ENCODE measurements at regions not wholly inside any gene's neighbourhood (a gene's known extent, or its start where the extent isn't known, plus 50 kb on each side); places are given as distances from the start of the nearest gene placed in this dataset.

DNA sequence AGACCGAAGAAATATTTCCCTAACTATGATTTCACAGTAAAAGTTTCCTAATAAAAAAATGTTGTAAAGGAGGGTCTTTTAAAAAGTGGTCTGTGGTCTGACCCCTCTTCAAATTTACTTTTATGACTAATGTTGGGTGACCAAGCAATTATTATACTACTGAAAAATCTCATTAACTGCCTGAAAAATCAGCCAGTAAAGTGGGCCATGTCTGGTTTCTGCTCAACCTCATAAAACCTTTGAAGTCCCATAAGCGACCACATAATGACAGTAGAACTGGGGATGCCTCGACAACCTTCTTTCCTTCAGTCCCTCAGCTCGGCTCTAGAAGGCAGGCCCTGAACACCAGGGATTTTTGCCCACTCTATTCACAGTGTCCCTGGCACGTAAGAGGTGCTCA lies 434.3 kb downstream of the EFNB2 start:
- DNase-seq (no peak), ATAC-seq (no peak)
- TF ChIP-seq POLR2A (IDR thresholded peaks at IDR 0.05) (no peak), CTCF (IDR thresholded peaks at IDR 0.05) (no peak)
- no peak overlapping the region for H3K27ac ChIP-seq
- no peak overlapping the region for H3K4me3 ChIP-seq
- intact Hi-C loops (cut with DNase I): no loop called here
- no peaks in the 10 kb centered on the region for H3K4me1 ChIP-seq
- H3K36me3 ChIP-seq: no peaks in the 10 kb centered on the region
- WGBS (ENCODE audit: insufficient coverage, low coverage, low lambda C conversion rate, missing lambda C conversion rate): 39% methylated on average over 5 of the region's 5 CpGs
- no peaks in the 10 kb centered on the region for H3K9me3 ChIP-seq
- no peaks in the 10 kb centered on the region for H3K27me3 ChIP-seq

DNA sequence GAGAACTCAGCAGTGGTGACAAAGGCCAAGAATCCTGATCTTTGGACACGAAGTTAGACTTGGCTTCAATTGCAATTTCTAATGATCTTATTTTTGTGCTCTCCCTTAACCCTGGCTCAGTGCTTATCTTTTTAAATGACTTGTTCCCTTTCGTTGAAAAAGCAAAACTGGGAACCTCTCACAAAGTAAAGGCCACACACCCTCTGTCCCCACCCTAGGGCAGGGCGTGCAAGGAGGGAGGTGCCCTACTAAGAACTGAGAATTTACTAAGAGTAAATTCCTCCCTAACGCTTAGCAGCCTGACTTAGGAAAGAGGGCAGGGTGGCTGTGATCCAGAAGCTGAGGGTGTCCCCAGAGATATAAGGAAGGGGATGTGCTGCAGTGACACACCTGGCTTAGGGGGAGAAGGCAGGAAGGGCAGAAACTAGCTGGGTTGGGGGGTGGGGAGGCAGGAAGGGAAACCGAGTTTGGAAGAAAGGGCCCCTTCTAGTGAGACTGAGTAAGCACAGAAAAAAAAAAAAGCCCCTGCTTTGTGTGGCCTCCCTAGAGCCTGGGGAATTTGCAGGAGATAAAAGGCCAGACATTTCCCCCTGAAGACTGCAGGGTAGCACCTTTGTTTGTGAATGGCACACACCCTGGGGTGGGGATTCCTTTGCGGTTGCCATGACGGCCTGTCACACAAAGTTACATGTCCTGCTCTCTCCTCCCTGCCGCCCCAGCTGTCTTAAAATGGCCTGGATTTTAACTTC lies 435.1 kb downstream of the EFNB2 start:
- intact Hi-C loops (cut with DNase I): no loop called here
- H3K4me1 ChIP-seq: no peaks in the 10 kb centered on the region

GRCh38 chr13:106099765-106100164 lies 435.7 kb downstream of the EFNB2 start:
- WGBS (ENCODE audit: insufficient coverage, low coverage, low lambda C conversion rate, missing lambda C conversion rate): 50% methylated on average over 12 of the region's 13 CpGs
- H3K36me3 ChIP-seq: no peaks in the 10 kb centered on the region
- H3K4me1 ChIP-seq: no peaks in the 10 kb centered on the region
- no peak overlapping the region for H3K4me3 ChIP-seq
- no peak for ATAC-seq
- no peak overlapping the region for H3K27ac ChIP-seq
- no peaks in the 10 kb centered on the region for H3K27me3 ChIP-seq
- DNase-seq: no peak
- no peaks in the 10 kb centered on the region for H3K9me3 ChIP-seq
- TF ChIP-seq POLR2A (IDR thresholded peaks at IDR 0.05) (no peak), CTCF (IDR thresholded peaks at IDR 0.05) (no peak)
- intact Hi-C loops (cut with DNase I): no loop called here

More for the DNA sequence above, 435.1 kb downstream of the EFNB2 start:
- Histone ChIP-seq H3K36me3 (no peaks in the 10 kb centered on the region), H3K27me3 (no peaks in the 10 kb centered on the region), H3K27ac (no peak overlapping the region), H3K4me3 (no peak overlapping the region), H3K9me3 (no peaks in the 10 kb centered on the region)
- no peak for TF ChIP-seq CTCF (IDR thresholded peaks at IDR 0.05)
- no peak for TF ChIP-seq POLR2A (IDR thresholded peaks at IDR 0.05)
- 7% methylated on average over 6 of the region's 8 CpGs for WGBS (ENCODE audit: insufficient coverage, low coverage, low lambda C conversion rate, missing lambda C conversion rate)
- no peak for DNase-seq
- ATAC-seq: no peak

- no peak for DNase-seq
- intact Hi-C loops (cut with DNase I): no loop called here
- no peak for ATAC-seq
- Histone ChIP-seq H3K4me3 (no peak overlapping the region), H3K4me1 (no peaks in the 10 kb centered on the region), H3K36me3 (no peaks in the 10 kb centered on the region), H3K27ac (no peak overlapping the region), H3K9me3 (no peaks in the 10 kb centered on the region), H3K27me3 (no peaks in the 10 kb centered on the region)
- no peak for TF ChIP-seq CTCF (IDR thresholded peaks at IDR 0.05)
- no peak for TF ChIP-seq POLR2A (IDR thresholded peaks at IDR 0.05)
- 92% methylated on average over 3 of the region's 3 CpGs for WGBS (ENCODE audit: insufficient coverage, low coverage, low lambda C conversion rate, missing lambda C conversion rate)
These were observed 436.7 kb downstream of the EFNB2 start for GRCh38 chr13:106098778-106099177.

All from right lobe of liver (tissue), 6 donors.